ENCODE measurements at regions not wholly inside any gene's neighbourhood (a gene's known extent, or its start where the extent isn't known, plus 50 kb on each side); places are given as distances from the start of the nearest gene placed in this dataset.

DNA sequence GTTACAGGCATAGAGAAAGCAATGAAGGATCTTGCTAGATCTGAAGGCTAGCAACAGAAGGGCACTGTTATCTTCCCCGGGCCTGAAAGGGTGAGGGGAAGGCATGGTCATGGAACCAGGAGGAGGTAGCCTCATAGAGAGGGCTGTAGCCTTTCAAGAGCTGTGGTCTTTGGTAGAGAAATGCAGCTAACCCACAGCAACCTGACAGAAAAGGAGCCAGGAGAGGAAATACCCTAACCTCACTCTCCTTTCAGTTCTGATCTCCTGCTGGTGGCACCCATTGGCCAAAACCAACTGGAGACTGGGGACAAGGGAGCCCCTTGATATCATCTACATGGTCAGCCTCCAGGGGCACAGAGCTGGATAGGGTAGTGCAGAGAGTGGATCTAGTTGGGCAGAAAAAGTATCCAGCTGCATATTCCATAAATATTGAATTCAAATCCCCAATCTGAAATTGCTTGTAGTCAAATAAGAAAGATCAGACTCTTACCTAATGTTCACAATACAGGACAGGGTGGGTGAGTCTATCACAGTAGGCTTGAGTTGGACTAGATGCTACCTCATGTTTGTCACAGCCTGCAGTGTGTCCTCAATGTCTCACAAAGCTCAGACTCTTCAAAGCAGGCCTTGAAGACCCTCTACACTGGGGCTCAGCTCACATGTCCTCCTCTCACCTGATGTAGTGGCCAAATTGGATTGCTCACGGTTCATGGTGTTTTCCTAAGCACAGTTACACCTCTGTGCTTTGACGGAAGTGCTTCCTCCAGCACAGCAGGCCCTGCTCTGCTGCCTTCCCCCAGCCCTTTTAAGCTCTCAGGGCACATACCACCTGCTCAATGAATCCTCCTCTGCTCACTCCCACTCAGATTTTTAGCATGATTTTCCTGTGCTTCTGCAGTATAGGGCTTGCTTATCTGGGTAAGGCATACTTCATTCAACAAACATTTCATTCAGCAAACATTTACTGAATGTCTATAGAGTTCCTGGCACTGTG lies 74.1 kb upstream of the JUN start:
- Histone ChIP-seq H3K9me3 (no peaks in the 10 kb centered on the region), H3K27ac (no peak overlapping the region), H3K36me3 (no peaks in the 10 kb centered on the region), H3K4me3 (no peak overlapping the region), H3K4me1 (no peaks in the 10 kb centered on the region), H3K27me3 (no peaks in the 10 kb centered on the region)
- intact Hi-C loops (cut with DNase I) = no loop called here
- DNase-seq (ENCODE audit: low spot score in 2 of 2) = no peak
- TF ChIP-seq, protein P1, sequence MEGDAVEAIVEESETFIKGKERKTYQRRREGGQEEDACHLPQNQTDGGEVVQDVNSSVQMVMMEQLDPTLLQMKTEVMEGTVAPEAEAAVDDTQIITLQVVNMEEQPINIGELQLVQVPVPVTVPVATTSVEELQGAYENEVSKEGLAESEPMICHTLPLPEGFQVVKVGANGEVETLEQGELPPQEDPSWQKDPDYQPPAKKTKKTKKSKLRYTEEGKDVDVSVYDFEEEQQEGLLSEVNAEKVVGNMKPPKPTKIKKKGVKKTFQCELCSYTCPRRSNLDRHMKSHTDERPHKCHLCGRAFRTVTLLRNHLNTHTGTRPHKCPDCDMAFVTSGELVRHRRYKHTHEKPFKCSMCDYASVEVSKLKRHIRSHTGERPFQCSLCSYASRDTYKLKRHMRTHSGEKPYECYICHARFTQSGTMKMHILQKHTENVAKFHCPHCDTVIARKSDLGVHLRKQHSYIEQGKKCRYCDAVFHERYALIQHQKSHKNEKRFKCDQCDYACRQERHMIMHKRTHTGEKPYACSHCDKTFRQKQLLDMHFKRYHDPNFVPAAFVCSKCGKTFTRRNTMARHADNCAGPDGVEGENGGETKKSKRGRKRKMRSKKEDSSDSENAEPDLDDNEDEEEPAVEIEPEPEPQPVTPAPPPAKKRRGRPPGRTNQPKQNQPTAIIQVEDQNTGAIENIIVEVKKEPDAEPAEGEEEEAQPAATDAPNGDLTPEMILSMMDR (IDR thresholded peaks at IDR 0.05) = no peak

DNA sequence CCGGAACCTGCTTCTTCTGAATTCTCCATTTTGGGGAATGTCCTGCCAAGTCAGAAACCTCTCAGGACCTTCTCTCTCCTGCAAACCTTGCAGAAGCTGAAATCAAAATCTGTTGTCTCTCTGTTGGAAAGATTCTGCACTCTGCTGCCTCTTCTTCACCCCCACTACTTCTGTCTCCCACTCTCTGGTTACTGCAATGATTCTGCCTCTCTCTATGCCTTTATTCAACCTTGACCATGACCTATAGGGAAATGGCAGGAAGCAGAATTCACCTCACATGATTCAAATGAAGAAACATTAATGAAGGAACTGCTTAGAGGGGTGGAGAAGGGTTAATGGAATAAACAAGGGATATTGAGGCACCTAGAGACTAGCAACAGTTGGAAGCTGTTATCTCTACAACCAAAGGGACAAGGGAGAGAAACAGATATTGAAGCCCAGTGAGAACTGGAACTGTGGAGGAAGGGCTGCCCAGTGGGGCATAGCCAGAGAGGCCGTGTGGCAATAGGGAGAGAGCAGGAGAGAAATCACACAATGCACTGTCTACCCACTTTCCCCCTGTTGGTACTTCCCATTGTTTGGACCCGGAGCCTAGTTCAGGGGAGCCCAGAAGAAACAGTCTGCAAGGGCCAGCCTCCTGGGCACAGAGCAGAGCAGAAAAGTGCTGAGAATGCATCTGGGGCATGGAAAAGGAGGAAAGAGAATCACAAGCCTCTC lies 76.1 kb upstream of the JUN start:
- intact Hi-C loops (cut with DNase I) = no loop called here
- no peak overlapping the region for H3K27ac ChIP-seq
- H3K4me3 ChIP-seq = no peak overlapping the region
- no peak for DNase-seq (ENCODE audit: low spot score in 2 of 2)
- no peaks in the 10 kb centered on the region for H3K9me3 ChIP-seq
- no peaks in the 10 kb centered on the region for H3K27me3 ChIP-seq
- TF ChIP-seq, protein P1 (IDR thresholded peaks at IDR 0.05) = no peak
- H3K36me3 ChIP-seq = no peaks in the 10 kb centered on the region
- H3K4me1 ChIP-seq = no peaks in the 10 kb centered on the region

DNA sequence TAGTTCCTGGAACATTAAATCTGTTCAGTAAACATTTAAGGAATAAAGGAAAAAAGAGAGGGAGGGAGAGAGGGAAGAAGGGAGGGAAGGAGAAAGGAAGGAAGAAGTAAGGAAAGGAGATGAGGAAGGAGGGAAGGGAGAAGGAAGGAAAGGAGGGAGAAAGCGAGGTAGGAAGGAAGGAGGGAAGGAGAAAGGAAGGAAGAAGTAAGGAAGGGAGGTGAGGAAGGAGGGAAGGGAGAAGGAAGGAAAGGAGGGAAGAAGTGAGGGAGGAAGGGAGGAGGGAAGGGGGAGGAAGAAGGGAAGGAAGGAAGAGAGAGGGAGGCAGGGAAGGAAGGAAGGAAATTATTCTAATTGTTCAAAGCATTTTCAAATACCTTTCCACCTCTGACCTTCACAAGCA lies 77.2 kb upstream of the JUN start:
- Histone ChIP-seq H3K27me3 (no peaks in the 10 kb centered on the region), H3K4me1 (no peaks in the 10 kb centered on the region), H3K9me3 (no peaks in the 10 kb centered on the region), H3K27ac (no peak overlapping the region), H3K36me3 (no peaks in the 10 kb centered on the region), H3K4me3 (no peak overlapping the region)
- intact Hi-C loops (cut with DNase I) = no loop called here
- TF ChIP-seq, protein P1 (IDR thresholded peaks at IDR 0.05) = no peak
- no peak for DNase-seq (ENCODE audit: low spot score in 2 of 2)

GRCh38 chr1:58861506-58861905 lies 77.7 kb upstream of the JUN start:
- Histone ChIP-seq H3K27ac (no peak overlapping the region), H3K4me1 (no peaks in the 10 kb centered on the region), H3K9me3 (no peaks in the 10 kb centered on the region), H3K36me3 (no peaks in the 10 kb centered on the region), H3K27me3 (no peaks in the 10 kb centered on the region), H3K4me3 (no peak overlapping the region)
- TF ChIP-seq, protein P1 (IDR thresholded peaks at IDR 0.05) = no peak
- intact Hi-C loops (cut with DNase I) = no loop called here
- no peak for DNase-seq (ENCODE audit: low spot score in 2 of 2)

DNA sequence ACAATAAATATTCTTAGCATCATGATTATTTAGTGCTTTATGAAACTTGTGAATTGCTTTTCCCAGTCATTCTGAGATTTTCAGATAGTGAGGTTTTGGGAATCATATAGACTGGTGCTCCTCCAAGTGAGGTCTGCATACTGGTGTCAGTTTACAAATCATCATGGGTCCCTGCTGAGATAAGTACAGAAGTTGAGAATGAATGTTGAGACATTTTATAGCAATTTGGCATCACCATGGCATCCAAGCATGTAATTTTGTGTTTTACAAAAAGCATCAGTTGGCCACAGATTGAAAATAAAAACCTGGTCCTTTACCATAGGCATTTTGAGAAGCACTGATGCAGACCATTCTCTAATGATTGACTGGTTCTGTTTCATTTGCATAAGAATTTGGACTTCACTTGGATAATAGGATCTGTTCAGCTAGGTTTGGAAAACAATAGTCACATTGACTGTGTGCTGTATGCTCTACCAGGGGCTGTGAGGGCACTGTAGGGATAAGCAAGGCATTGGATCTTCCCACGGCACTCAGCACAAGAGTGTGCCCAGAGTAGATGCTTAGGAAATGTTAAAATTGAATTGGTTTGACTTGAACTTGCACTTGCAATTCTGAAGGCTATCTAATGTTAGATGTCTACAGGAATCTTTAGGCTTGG lies 79.0 kb upstream of the JUN start:
- no peak overlapping the region for H3K27ac ChIP-seq
- no peaks in the 10 kb centered on the region for H3K9me3 ChIP-seq
- H3K4me1 ChIP-seq = no peaks in the 10 kb centered on the region
- H3K27me3 ChIP-seq = no peaks in the 10 kb centered on the region
- TF ChIP-seq, protein P1 (IDR thresholded peaks at IDR 0.05) = no peak
- no peaks in the 10 kb centered on the region for H3K36me3 ChIP-seq
- no peak for DNase-seq (ENCODE audit: low spot score in 2 of 2)
- intact Hi-C loops (cut with DNase I) = no loop called here
- no peak overlapping the region for H3K4me3 ChIP-seq

Data from ascending aorta (tissue), 2 donors.